ENCODE measurements at regions not wholly inside any gene's neighbourhood (a gene's known extent, or its start where the extent isn't known, plus 50 kb on each side); places are given as distances from the start of the nearest gene placed in this dataset.

GRCh38 chr1:84759756-84760155 is 69.5 kb upstream of the SSX2IP start:
- no peak for DNase-seq (ENCODE audit: extremely low read depth in 1 of 2, low read depth in 1 of 2)

GRCh38 chr1:84758968-84759491 is 68.8 kb upstream of the SSX2IP start:
- no peak for DNase-seq (ENCODE audit: extremely low read depth in 1 of 2, low read depth in 1 of 2)

DNA sequence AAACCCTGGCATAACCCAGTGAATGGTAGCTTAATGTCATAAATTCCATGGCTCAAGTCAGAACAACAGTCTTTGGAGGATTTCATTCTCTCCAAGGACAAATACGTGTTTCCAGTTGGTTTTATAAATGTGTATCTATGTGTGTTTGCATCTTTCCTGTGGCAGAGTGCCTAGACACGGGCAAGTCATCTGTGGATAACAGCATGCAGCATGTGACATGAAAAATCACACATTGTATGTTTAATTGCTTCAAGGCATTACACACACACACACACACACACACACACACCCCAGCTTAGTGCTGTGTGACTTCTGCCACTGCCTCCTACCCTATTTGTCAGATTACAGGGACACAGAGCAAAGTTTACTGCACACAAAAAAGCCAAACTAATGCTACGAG is 68.2 kb upstream of the SSX2IP start:
- no peak for DNase-seq (ENCODE audit: extremely low read depth in 1 of 2, low read depth in 1 of 2)

- no peak for DNase-seq (ENCODE audit: extremely low read depth in 1 of 2, low read depth in 1 of 2)
Measured at GRCh38 chr1:84757301-84757700, 67.0 kb upstream of the SSX2IP start.

DNA sequence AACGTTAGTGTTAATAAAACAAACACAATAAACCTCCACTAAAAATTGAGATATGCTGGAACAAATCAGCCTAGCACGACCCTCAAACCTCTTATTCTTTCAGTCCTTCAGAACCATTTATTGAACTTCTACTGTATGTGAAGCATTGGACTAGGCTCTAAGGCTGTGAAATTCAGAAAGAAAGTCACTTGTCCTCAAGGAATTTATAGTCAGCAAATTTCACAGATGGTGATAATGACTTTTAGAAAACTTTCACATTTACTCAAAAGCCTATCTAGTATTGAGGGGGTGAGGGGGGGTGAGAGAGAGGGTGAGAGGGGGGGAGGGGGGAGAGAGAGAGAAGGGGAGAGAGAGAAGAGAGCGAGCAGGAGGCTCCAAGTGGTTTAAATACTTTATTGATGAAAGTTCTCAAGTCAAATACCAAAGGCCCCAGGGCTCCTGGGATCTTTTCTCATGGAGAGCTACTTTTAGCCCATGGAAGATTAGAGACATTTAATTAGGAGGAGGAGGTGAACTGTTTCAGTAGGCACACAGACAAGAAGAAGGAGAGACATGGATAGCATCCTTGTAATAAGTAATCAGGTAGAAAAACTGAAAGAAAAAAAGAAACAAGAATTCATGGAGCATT is 66.3 kb upstream of the SSX2IP start:
- no peak for DNase-seq (ENCODE audit: extremely low read depth in 1 of 2, low read depth in 1 of 2)

- DNase-seq (ENCODE audit: extremely low read depth in 1 of 2, low read depth in 1 of 2), result no peak
Measured at GRCh38 chr1:84756001-84756400, 65.7 kb upstream of the SSX2IP start.

DNA sequence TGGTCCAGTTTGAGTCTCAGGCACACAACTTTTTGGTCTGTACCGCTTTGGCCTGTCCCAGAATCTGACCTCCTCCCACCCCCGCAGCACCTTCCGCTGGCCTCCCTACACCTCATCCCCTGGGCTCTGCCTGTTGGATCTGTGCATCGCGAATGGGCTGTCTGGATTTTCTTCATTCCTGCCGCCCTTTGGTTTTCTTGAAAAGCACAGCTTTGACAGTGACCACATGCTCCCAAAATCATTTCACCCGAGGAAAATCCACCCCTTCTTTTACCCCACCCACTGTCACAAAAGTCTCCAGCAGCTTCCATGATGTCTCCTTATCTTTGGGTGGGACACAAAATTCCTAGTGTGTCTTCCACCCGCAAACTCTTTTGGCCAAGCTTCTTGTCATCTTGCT is 65.0 kb upstream of the SSX2IP start:
- DNase-seq (ENCODE audit: extremely low read depth in 1 of 2, low read depth in 1 of 2), result no peak

- no peak for DNase-seq (ENCODE audit: extremely low read depth in 1 of 2, low read depth in 1 of 2)
Measured at GRCh38 chr1:84754386-84754703, 64.1 kb upstream of the SSX2IP start.

- DNase-seq (ENCODE audit: extremely low read depth in 1 of 2, low read depth in 1 of 2), result peak; percentile 51 to 57
Measured at GRCh38 chr1:84753516-84754385, 63.5 kb upstream of the SSX2IP start.

- DNase-seq (ENCODE audit: extremely low read depth in 1 of 2, low read depth in 1 of 2), result no peak
Measured at GRCh38 chr1:84750110-84750730, 60.0 kb upstream of the SSX2IP start.

DNA sequence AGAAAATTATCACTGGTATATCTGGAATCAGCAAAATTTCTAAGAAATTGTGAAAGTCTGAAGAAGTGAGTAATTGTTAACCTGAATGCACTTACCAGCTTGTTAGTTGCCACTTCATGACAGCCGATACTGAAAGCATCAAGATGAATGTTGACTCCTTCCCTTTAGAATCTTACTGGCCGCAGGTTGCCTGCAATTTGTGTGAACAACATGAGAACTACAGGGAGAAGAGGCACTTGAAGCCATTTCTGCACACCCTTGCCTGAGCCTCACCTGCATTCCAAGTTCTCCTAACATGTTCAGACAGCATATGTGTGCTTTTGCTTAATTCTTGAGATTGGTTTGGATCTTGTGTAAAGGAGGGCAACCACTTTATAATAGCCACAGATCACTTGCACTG is 59.2 kb upstream of the SSX2IP start:
- DNase-seq (ENCODE audit: extremely low read depth in 1 of 2, low read depth in 1 of 2), result no peak

DNA sequence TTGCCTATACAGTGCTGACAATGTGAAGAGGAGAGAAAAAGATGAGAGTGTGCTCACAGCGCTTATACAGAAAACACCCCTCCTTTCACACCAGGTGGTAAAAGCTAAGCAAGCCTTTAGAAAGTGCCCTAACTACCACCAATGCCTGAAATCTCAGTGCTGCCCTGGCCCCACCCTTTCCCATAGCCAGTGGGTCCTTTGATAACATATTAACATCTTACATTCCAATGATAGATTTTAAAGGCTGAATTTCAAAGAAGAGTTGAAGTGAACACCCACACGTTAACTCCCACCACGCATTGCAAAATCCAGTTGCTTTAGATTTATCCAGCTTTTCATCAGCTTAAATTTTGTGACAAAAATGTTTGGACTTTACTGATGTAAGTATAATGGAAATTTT is 58.1 kb upstream of the SSX2IP start:
- DNase-seq (ENCODE audit: extremely low read depth in 1 of 2, low read depth in 1 of 2), result no peak

GRCh38 chr1:84745857-84746256 is 55.6 kb upstream of the SSX2IP start:
- no peak for DNase-seq (ENCODE audit: extremely low read depth in 1 of 2, low read depth in 1 of 2)

DNA sequence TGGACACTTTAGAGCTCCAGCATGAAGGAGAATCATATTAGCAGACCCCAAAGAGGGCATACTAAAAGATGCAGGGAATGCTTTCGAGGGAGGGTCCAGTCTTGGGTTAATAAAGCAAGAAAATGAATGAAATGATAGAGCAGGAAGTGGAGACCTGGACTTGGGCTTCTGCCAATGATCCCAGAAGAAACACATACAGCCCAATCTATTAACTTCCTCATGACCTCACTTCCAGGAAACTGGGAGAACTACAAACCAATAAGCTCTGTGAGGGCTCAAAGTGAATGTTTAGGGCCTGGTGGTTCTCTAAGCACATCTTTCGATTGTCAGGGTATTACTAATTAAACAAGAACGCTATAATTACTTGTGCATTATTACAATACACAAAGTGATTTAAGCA is 53.6 kb upstream of the SSX2IP start:
- no peak for DNase-seq (ENCODE audit: extremely low read depth in 1 of 2, low read depth in 1 of 2)

DNA sequence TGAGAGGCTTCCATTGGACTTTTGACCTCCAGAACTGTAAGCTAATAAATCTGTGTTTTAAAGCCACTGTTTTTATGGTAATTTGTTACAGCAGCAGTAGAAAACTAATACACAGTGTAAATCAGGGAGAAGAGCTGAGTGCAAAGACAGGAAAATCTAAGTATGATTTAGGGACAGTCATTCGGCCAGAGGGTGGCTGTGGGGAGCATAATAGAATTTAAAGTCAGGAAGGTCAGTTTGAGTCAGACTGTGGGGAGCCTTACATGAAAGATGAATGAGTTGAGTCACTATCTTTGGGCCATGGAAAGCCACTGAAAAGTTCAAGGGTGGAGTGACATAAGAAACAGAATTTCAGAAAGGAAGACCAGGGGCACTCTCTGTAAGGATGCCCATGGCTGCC is 52.4 kb upstream of the SSX2IP start:
- no peak for DNase-seq (ENCODE audit: extremely low read depth in 1 of 2, low read depth in 1 of 2)

- DNase-seq (ENCODE audit: extremely low read depth in 1 of 2, low read depth in 1 of 2), result no peak
Measured at GRCh38 chr1:84740050-84740714, 49.9 kb upstream of the SSX2IP start.

Data from activated CD8-positive, alpha-beta memory T cell treated with anti-CD3 and anti-CD28 coated beads for 1 hour (primary cell).